Fibroblast of skin of back (primary cell): ENCODE measurements at regions not wholly inside any gene's neighbourhood (a gene's known extent, or its start where the extent isn't known, plus 50 kb on each side); places are given as distances from the start of the nearest gene placed in this dataset.

Experiments used
- DNase-seq: peaks from one replicate; pipeline ENCODE4 v3.0.0-alpha.2; 2013

DNA sequence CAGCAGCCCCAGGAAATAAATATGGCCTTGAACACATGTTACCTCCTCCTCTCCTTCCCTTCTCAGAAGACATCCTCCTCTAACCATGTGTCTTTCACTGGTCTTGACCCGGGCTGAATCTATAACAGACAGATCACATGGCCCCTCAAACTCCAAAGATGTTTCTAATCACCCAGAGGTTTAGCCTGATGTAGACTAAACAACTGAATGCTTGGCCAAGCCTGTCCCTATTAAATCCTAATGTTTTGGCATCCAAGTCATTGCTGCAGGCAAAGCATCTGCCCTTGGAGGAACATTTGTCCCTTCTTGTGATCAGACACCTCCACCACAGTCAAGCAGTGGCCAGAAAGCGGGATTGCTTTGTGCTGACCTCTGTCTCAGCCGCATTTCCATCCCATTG is 65.5 kb downstream of the ANKRD60 start:
- no peak for DNase-seq

DNA sequence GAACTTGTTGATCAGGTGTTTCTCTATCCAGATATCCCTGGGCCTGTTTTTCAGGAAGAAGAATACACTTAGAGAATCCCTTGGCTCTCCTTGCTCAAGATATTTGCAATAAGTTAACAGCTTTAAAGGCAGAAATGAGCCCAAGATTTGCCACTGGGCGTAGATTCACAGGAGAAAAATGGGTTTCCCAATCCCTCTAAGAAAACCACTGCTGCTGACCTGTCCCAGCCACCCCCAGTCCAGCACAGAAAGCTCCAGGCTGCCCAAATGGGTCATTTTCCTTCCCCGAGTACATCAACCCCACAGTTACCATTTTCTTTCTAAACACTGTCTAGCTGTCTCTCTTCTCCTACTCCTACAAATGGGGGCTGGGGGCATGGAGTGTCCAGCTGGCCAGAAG is 67.3 kb downstream of the ANKRD60 start:
- no peak for DNase-seq

DNA sequence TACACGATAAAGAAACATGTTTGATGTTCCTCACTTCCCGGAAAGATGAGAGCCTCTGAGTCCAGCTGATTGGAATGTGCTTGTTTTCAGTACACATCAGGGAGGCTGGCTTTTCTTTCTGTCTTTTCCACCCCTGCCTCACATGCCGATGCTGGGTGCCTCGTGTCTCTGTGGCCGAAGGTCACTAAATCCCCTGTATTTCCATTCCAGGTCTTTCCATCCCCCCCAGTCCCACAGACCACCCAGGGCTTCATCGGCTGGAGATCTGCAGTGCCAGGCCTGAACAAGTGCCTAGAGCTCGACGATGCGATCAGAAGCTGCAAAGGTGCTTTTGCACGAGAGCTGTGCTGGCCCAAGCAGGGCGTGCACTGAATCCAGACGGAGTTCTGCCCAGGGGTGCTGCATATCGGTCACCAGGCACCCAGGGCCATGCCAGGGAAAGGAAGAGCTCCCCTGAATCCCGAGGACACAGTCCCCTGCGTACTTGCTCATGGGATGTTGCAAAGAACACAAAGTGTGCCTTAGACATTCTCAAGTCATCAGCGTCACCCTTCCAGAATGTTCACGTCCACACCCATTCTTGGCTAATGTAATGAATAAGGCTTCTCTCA is 67.9 kb downstream of the ANKRD60 start:
- DNase-seq = peak; percentile 86

DNA sequence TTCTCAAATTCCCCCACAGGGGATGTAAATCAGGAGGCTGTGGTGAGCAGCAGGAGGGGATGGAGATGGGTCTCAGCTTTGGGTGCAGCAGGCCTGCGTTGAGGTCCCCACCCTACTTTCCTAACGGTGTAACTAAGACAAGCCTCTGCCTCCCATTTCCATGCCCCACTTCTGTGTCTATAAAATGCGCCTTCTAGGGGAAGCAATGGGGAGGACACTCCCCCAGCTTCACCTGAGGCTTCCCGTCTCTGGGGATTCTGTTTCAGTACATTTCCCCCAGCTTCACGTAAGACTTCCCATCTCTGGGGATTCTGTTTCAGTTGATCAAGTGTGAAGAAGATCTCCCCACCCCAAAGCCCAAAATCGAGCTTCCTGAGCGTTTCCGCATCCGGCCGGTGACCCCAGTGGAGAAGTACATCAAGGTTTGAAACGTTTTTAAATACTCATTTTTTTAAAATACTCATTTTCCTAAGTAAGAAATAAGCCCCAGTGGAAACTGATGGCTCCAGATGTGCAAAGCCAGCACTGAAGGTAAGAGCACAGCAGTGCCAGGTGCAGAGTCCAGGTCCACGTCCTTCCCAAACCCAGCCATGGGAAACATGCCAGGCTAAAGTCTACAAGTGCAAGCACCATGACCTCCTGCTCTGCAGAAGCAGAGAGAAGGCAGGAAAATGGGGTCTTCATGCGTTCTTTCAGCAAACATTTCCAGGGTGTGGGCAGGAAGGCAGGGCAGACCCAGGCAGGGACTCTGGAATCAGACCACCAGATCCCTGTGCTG is 73.1 kb downstream of the ANKRD60 start:
- no peak for DNase-seq

DNA sequence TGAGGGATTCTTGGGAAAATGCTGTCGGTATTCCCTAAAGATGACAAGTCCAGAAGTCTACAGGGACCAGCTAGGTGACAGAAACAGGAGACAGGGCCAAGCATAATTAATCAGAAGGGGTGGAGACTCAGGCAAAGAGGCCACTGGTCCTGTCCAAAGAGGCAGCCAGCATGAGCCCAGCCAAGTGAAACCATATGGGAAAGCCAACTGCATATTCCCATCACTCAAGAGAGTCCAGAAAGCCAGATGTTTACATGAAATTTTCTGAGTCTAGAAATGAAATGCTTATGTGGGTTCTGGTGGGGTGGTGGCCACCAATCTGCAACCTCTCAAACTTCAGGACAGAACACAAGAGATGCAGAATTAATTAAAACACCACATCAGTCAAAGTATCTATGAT is 74.3 kb downstream of the ANKRD60 start:
- DNase-seq = no peak

DNA sequence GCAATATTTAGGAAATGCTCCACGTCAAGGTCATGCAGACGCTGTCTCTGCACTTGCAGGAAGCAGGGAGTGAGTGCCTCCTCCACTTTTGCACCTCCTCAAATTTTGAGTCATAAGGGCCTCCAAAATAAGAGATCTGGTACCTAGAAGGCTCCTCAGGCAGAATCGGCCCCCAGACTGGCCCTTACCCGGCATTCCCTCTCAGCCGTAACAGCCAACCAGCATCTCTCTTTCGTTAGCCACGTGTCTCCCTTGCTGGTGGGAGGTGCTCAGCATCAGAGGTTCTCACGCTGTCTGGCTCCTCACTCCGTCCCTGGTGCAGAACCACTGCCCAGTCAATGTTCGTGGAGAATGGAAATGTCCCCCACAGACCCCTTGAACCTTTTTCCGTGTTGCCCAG is 75.3 kb downstream of the ANKRD60 start:
- DNase-seq = no peak

DNA sequence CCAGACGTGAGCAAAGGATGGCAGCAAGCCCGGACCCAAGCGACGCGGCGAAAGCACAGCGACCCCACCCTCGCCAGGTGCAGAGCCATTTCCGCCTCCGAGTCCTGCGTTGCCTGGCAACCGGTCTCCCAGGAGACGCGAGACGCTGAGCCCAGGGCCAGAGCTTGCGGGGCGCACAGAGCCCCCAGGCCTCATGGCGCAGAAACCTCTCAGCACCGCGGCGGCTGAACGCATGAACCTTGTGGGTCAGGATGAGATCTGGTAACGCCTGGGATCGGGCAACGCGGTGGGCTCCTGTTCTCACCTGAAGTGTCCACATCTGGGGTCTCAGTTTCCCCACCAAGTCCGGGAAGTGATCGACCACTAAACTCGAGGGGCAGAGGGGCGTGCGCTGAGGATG is 77.7 kb downstream of the ANKRD60 start:
- no peak for DNase-seq

DNA sequence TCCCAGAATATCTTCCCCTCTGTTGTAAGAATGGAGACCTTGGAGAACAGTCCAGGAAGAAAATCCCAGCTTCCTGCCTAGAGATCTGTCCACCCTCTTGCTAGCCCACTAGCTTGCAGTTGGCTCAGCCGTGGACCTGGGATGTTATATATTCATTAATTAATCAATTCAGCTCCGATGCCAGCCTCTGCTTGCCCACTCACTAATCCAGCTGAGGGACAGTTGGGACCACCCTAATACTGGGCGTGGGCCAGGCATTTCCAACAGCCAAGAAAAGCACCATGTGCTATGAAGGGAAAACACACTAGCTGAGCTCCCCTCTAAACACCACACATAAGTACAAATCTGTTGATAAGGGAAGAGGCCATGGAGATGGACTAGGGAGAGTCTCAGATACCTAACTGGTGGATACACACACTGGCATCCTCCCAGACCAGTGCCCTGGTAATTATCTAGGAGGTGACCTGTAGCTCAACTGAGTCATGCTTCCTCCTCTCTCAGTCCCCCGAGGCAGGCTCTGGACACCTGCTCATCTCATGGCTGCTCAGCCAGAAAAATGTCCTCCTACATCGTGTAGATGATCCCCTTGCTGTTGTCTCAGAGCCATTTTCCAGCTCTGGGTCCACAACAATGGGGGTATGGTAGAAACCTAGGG is 78.9 kb downstream of the ANKRD60 start:
- DNase-seq = no peak

DNA sequence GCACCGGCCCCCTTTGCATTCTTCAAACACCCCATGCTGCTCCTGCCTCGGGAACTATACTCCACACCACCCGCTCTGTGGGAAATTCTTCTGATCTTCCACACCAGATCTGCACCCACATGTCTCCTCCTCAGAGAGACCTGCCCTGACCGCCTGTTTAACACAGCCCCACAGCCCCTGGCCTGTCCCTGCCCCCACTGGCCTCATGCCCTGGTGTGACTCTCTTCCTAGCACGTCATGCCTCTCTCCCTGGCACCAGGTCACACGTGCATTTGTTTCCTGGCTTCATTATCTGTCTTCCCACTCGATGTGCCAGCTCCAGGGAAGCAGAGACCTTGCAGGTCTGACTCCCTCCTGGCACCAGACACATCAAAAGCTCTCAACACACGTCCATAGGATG is 79.6 kb downstream of the ANKRD60 start:
- no peak for DNase-seq

DNA sequence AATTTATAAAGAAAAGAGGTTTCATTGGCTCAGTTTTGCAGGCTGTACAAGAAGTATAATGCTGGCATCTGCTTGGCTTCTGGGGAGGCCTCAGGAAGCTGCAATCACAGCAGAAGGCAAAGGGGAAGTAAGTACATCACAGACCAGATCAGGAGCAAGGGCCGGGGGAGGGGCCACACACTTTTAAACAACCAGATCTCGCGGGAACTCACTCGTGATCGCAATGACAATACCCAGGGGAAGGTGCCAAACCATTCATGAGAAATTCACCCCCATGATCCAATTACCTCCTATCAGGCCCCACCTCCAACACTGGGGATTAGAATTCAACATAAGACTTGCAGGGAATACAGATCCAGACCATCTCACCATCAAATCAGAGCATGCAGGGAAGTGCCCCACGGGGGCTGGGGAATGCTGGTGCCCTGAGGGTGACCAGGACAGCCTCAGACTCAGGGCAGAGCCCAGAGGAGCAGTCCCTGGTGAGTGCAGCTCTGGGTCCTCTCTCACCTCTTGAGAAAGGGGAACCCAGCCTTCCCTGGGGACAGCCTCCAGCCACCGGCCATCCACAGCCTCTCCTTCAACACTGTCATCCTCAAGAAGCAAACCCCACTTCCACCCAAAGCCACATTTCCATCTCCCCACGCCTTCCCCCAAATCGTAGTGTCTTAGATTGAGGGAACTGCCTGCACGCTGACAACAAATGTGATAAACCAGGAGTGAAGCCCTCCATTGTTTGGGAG is 80.7 kb downstream of the ANKRD60 start:
- no peak for DNase-seq

DNA sequence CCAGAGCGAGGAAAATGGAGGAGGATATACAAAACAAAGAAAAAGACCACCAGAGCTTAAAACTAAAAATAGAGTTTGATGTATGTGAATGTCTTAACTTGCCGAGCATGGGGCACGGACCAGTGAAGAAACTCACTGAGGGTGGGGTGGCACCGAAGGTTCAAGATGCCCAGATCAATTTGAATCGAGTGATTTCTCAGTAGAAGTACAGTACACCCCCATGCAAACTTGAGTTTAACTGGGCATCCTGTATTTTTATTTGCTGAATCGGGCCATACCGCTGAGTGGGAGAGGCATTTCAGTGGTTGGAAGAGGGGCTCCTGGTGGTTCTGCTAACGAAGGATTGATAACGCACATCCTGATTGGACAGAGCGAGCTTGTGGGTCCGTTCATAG is 81.7 kb downstream of the ANKRD60 start:
- no peak for DNase-seq

DNA sequence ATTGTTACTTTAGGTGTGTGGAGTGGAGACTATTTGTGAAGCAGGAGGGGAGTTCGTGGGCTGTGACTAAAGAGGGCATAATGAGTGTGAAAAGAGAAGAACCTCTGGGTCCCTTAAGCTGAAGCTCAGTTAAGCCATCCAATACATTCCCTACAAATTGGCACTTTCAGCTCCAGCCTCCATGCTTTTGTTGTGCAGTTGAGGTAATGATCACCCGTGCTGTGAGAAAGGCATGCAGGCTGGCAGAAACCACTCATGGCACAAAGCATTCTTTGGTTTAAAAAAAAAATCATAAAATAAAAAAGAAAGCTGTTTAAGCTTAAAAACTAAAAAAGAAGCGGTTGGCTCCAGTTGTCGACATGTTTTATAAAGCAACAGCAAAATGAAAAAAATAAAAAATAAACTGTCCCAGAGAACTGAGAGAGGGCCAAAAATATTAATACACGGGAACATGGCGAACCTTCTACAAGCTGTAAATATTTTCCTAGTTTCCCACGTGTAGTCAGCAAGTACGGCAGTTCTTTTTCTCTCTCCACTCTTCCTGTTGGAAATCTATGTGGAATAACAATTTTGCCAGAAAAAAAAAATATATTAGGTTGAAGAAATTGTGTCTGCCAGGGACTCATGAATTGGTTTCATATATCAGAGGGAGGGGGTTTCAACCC is 82.2 kb downstream of the ANKRD60 start:
- DNase-seq = no peak

DNA sequence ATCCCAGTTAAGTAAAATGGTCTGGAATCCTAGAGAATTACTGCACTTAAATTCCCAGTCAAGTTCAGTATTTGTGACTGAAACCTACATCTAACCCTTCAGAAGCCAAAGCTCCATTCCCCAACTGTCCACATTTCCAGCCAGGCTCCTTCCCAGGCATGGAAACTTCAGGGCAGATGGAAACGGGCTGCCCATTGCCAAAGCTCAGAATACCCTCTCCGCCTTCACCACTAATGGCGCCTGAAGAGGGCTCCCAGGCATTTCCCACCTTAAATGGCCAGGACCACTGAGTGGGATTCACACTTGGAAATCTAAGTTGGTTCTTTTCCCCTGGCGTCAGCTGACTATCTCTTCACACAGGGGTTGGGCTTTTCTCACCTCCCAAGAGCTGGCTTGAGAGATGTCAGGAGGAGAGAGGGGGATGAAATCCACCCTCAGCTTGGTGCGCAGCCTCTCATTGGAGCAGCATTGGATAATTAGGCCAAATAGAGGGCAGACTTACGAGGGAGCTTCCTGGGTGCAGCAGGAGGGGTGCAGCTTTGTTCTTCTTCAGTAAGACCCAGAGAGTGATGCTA is 82.9 kb downstream of the ANKRD60 start:
- no peak for DNase-seq

DNA sequence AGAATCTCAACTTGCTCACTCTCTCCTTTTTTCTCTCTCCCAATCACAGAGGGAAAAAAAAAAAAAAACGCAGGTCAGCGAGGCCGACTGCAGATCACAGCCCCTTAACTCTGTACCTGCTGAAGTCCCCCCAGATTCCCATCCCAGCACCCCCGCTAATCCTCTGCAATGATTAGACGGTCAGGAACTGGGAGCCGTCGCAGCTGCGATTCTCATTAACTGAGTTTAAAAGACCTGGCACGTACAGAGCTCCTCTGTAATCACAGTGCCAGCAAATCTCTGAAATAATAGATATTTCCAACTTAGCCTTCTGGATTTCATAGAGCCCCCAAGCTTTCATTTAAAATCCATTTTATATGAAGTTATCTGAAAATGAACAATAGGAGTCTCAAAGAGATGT is 84.4 kb downstream of the ANKRD60 start:
- DNase-seq = no peak

DNA sequence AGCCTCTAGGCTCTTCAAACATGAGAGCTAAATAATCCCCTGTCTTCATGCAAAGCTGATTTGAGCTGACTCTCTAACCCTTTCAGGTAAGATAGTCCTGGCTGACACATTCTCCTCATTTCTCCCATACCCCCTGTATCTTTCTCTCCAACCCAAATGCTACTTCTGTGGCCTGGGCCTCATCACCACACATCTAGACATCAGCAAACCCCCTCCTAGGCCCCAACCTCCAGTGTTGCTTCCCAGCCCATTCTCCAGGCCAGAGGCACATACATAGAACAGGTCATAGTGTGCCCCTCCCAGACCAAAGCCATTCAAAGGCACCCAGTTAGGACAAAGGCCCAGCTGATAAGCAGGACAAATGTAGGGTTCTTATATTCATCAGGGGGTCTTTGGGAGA is 84.9 kb downstream of the ANKRD60 start:
- no peak for DNase-seq

DNA sequence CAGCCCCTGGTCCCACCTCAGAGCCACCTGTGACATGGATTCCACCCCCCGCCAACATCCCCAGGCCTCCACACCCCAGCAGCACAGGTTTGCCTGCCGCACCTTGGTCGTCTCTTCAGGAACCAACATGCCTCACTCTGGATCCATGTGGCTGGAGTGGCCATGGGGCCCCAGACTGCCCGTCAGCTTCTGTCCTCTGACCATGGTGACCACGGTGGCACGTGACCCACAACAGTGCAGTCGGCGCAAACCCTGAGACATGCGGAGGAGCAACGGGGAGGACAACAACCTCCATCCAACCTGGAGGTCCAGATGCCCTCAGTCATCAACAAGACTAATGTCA is 85.6 kb downstream of the ANKRD60 start:
- no peak for DNase-seq

DNA sequence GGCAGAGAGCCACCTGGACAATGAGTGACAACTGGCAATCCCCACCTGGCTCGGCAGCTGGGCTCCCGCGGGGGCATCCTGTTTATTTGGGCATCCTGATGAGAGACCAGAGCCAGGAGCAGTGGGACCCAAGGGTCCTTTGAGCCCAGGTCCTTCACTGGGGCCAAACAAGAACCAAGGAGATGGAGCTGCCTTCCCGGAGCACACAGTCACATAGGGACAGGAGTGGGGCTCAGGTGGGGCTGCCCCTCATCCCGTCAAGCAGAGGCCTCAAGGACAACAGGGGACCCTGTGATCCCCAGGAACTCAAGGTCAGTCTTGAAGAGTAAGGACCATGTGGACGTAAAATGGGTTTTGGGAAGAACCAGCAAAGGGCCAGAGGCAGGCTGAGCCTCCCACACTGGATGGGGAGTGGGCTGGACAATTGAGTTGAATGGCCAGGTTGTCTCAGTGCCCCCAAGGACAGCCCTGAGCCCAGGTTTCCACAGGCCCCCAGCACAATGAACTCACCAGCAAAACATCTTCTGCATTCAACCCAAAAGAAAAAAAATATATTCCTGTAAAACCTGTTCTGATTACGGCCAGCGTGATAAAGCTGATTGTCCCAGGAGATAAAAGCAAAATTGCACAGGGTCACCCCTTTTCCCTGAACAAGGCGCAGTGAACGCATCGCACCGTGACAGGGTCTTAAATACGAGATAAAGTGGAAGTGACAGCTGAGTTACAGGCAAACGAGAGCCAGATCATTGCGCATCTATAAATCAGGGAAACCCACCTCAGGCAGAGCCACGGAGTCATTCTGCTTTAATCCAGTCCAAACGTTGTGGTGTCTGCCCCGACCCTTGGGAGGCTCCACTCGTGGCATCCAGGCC is 86.2 kb downstream of the ANKRD60 start:
- DNase-seq = no peak

DNA sequence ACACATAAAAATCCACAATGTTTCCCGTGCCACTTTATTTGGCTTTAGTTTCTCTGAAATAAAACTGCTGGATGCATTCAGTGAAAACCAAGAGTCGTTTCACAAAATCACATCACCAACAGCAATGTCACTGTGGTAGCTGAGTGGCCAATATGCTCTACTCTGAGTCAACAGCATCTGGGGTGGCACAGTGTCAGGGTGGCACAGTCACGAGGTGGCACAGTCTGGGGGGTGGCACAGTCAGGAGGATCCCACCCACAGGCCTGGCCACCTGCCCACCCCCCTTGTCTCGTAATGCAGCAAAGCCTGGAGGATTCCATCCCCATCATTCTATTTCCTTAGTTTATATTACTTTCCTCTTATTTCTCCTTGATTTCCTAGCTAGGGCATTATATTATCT is 87.0 kb downstream of the ANKRD60 start:
- DNase-seq = no peak

DNA sequence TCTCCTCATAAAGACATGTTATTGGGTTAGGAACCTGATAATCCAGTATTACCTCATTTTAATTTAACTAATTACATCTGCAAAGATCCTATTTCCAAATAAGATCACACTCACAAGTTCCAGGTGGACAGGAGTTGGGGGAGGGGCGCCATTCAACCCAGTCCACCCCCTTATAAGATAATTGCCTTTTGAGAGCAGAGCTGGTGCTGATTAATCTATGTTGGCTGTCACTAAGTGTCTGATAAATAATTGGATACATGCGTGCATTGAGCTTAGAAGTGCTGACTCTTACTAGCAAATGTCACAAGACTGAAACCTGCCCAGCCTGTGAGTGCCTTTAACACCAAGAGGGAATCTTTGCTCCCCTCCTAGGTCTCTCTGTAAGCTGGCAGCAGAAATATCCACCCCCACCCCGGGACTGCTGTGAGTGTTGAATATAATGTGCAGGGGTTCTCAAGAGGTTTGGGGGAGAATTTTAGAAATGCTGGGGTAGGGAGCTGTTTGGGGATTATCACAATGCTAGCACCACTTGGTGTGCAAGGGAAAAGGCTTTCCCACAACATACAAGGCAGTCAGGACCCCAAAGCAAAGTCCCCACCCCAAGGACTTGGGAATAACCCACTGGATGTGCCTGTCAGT is 87.5 kb downstream of the ANKRD60 start:
- no peak for DNase-seq

DNA sequence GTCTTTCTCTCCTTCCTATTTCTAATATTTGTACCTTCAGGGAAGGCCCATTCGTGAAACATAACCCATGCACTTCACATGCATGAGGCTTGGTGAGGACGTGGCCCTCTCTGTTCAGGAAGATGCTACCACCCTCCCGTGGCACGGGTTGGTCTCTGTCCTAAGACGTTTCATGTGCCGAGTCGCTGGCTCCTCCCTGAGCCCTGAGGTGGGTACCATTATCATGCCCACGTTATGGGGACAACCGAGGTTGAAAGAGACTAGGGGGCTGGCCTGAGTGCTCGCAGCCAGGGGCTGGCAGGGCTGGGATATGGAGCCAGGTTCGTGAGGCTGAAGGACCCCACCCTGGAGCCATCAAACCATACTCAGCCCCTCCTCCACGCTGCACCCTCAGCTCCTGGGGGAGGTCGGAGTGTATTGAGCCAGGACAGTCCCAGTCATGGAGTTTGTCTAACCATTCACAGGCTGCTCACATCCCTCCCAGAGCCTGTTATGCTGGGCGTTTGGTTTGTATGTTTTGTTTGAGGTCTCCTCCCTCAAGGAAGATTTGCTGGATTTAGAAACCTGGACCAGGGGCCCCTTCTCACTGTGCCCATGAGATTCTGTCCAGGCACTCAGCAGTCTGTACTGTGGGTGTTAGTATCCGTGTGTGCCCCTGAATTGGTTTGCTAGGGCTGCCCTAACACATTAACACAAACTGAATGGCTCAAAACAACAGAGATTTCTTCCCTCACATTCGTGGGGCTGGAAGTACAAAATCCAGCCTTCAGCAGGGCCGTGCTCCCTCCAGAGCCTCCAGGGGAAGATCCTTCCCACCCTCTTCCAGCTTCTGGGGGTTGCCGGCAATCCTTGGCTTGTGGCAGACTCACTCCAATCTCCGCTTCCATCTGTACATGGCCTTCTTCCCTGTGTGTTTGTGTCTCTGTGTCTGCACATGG is 88.3 kb downstream of the ANKRD60 start:
- DNase-seq = no peak
